HG02759 (cell line): ENCODE measurements at regions not wholly inside any gene's neighbourhood (a gene's known extent, or its start where the extent isn't known, plus 50 kb on each side); places are given as distances from the start of the nearest gene placed in this dataset.
"Not testable (repeated sequence)": the region's sequence is repeated elsewhere in the genome, so short reads cannot be mapped to it uniquely, and the experiment has no call there.

Experiments
- ATAC-seq: cut with Tn5 transposase; IDR thresholded peaks from one replicate; pipeline ENCODE4 v1.9.1; 2021; ENCODE audit warnings: mild to moderate bottlenecking, moderate library complexity; ENCODE audit not compliant: unreplicated experiment

GRCh38 chr12:92253301-92253700 lies 107.7 kb upstream of the BTG1 start:
- no peak for ATAC-seq

GRCh38 chr12:92248977-92249376 lies 103.3 kb upstream of the BTG1 start:
- no peak for ATAC-seq

- no peak for ATAC-seq
Measured at GRCh38 chr12:92244036-92244435, 98.4 kb upstream of the BTG1 start.

GRCh38 chr12:92242907-92243306 lies 97.3 kb upstream of the BTG1 start:
- no peak for ATAC-seq

- no peak for ATAC-seq
Measured at GRCh38 chr12:92237762-92238523, 92.3 kb upstream of the BTG1 start.

GRCh38 chr12:92237262-92237661 lies 91.6 kb upstream of the BTG1 start:
- no peak for ATAC-seq

GRCh38 chr12:92235703-92236472 lies 90.2 kb upstream of the BTG1 start:
- no peak for ATAC-seq

- ATAC-seq, result no peak
Measured at GRCh38 chr12:92234533-92234932, 88.9 kb upstream of the BTG1 start.

GRCh38 chr12:92233346-92234015 lies 87.8 kb upstream of the BTG1 start:
- ATAC-seq, result no peak

GRCh38 chr12:92232371-92232932 lies 86.8 kb upstream of the BTG1 start:
- ATAC-seq, result not testable (repeated sequence)

- not testable (repeated sequence) for ATAC-seq
Measured at GRCh38 chr12:92231945-92232344, 86.3 kb upstream of the BTG1 start.

- not testable (repeated sequence) for ATAC-seq
Measured at GRCh38 chr12:92231532-92231931, 85.9 kb upstream of the BTG1 start.

- ATAC-seq, result no peak
Measured at GRCh38 chr12:92229381-92229780, 83.7 kb upstream of the BTG1 start.

- no peak for ATAC-seq
Measured at GRCh38 chr12:92226961-92227360, 81.3 kb upstream of the BTG1 start.

- no peak for ATAC-seq
Measured at GRCh38 chr12:92226071-92226661, 80.5 kb upstream of the BTG1 start.

GRCh38 chr12:92224685-92225331 lies 79.2 kb upstream of the BTG1 start:
- no peak for ATAC-seq

- ATAC-seq, result no peak
Measured at GRCh38 chr12:92223481-92223880, 77.8 kb upstream of the BTG1 start.

GRCh38 chr12:92221656-92222315 lies 76.1 kb upstream of the BTG1 start:
- no peak for ATAC-seq

GRCh38 chr12:92218394-92219077 lies 72.9 kb upstream of the BTG1 start:
- no peak for ATAC-seq
